ENCODE measurements at regions not wholly inside any gene's neighbourhood (a gene's known extent, or its start where the extent isn't known, plus 50 kb on each side); places are given as distances from the start of the nearest gene placed in this dataset.
A peak's percentile ranks its signal among the peaks of the same experiment; 100 is the strongest.
"Not testable (repeated sequence)": the region's sequence is repeated elsewhere in the genome, so short reads cannot be mapped to it uniquely, and the experiment has no call there.

GRCh38 chr1:144516172-144516571 is 54.7 kb upstream of the NBPF15 start:
- not testable (repeated sequence) for DNase-seq

- not testable (repeated sequence) for DNase-seq
Observed at GRCh38 chr1:144516906-144517305, 55.4 kb upstream of the NBPF15 start.

DNA sequence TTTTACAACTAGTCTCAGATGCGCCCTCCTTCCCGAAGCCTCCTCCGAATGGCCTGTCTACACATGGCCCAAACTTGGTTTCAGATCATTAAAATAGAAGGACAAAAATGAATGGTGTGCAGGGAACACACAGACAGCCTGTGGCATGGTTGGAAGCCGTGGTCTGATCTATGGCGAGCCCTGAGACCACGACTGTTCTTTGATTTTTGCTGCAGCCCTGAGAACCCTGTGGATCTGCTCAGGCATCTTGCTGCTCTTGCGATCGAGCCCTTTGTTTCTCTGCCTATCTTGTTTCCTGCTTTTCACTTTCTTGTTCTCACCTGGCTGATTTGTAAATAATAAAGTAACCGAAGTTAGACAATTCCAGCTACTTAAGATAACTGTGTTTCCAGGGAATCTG is 57.0 kb upstream of the NBPF15 start:
- not testable (repeated sequence) for DNase-seq

- not testable (repeated sequence) for DNase-seq
Observed at GRCh38 chr1:144519528-144520189, 58.2 kb upstream of the NBPF15 start.

DNA sequence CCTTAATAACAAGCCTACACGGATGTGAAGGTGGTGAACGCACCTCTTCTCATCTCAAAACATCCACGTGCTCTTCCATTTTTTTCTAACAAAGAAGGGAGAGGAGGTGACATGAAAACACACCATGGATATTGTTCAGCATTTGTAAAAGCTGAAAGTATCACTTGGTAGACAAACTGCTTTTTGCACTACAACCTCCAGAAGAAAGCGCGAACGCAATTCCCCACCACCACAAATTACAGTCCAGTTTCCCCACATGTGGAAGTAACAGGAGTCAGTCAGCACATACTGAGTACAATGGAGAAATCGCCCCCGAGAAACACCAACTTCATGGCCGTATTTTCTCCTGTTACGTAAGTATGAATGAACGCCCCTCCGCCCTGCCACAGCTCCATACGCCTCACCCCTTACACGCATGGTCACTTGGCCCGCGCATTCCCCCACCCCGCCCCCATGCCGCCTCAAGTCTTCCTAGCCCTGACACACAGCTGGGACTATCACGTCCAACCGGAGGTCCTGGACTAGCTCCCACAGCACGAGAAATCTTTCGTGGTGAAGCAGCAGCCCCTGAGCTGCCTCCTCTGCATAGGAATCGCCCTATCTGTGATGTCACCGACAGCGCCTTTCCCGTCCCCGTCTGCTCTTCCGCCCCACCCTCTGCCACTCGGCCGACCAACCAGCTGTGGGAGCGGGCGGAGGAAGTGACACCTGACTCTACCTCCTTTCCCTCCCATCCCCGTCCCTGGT is 62.4 kb upstream of the NBPF15 start:
- peak; percentile 31 to 50 for DNase-seq

GRCh38 chr1:144532156-144532607 is 60.5 kb upstream of the PPIAL4F start:
- not testable (repeated sequence) for DNase-seq

- DNase-seq: not testable (repeated sequence)
Observed at GRCh38 chr1:144533480-144533879, 59.2 kb upstream of the PPIAL4F start.

GRCh38 chr1:144534286-144534685 is 58.4 kb upstream of the PPIAL4F start:
- DNase-seq: not testable (repeated sequence)

GRCh38 chr1:144536677-144537076 is 56.0 kb upstream of the PPIAL4F start:
- not testable (repeated sequence) for DNase-seq

- not testable (repeated sequence) for DNase-seq
Observed at GRCh38 chr1:144537234-144537633, 55.5 kb upstream of the PPIAL4F start.

DNA sequence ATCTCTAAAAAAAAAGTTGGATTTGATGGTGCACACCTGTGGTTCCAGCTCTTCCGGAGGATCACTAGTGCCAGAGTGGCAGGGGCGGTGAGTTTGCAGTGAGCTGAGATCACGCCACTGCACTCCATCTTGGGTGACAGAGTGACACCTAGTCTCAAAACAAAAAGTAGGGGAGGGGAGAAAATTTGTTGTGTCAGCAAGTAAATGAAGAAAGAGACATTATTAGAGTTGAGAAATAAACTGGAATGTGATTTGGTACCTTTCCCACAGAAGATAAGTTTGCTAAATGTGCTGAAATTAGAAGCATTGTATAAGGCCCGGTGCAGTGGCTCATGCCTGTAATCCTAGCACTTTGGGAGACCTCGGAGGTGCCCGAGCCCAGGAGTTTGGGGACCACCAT is 54.0 kb upstream of the PPIAL4F start:
- not testable (repeated sequence) for DNase-seq

DNA sequence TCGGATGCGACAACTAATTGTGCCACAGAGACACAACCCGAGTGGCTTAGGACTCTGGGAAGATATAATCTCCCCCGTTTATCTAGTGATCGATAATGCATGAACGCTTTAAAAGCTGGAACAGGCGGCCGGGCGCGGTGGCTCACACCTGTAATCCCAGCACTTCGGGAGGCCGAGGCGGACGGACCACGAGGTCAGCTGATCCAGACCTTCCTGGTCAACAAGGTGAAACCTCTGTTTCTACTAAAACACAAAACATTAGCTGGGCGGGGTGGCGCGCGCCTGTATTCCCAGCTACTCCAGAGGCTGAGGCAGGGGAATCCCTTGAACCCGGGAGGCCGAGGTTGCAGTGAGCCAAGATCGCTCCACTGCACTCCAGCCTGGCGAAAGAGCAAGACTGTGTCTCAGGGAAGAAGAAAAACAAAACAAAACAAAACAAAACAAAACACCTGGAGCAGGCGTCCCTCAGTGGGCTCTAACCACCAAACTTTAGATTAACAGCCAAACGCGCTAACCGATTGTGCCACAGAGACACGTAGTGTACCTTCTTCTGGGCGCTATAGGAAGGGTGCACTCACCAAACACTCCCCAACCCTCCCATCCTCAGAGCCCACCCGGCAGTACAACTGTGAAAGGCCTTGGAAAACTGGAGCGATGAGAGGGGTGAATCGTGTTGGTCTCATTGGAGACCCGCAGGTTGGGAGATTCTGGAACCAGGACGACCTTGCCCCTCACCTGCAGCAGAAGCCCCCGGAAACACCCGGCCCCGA is 53.3 kb upstream of the PPIAL4F start:
- not testable (repeated sequence) for DNase-seq

Data from stimulated activated CD4-positive, alpha-beta T cell treated with anti-CD3 and anti-CD28 coated beads, Interleukin-2, amount 100 ng/mL, for 48 hours (primary cell).